ENCODE measurements at regions not wholly inside any gene's neighbourhood (a gene's known extent, or its start where the extent isn't known, plus 50 kb on each side); places are given as distances from the start of the nearest gene placed in this dataset.

DNA sequence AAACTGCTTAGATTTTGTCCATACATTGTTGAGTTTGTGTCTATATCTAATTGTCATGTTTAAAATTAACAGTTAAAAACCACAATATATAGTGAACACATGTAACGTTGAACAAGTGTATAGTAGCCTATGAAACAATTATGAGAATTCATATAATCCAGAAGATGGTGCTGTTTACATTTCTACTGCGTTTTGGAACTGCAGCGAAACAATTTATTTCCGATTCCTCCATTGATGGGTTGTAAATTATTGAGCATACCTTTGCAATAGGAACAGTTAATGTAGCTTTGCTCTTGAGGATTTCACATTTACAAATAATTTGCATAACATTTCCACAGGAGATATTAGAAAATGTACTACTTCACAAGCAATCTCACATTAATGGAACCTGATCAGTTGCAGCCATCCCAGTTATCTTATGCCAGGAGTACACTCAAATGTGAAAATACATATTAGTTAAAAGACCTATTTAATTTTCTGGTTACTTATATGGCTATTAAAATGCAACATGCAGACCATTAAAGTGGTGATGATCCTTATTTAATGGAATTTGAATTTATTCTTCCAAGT is 411.8 kb downstream of the CDH10 start (continued):
- TF ChIP-seq, protein P1, sequence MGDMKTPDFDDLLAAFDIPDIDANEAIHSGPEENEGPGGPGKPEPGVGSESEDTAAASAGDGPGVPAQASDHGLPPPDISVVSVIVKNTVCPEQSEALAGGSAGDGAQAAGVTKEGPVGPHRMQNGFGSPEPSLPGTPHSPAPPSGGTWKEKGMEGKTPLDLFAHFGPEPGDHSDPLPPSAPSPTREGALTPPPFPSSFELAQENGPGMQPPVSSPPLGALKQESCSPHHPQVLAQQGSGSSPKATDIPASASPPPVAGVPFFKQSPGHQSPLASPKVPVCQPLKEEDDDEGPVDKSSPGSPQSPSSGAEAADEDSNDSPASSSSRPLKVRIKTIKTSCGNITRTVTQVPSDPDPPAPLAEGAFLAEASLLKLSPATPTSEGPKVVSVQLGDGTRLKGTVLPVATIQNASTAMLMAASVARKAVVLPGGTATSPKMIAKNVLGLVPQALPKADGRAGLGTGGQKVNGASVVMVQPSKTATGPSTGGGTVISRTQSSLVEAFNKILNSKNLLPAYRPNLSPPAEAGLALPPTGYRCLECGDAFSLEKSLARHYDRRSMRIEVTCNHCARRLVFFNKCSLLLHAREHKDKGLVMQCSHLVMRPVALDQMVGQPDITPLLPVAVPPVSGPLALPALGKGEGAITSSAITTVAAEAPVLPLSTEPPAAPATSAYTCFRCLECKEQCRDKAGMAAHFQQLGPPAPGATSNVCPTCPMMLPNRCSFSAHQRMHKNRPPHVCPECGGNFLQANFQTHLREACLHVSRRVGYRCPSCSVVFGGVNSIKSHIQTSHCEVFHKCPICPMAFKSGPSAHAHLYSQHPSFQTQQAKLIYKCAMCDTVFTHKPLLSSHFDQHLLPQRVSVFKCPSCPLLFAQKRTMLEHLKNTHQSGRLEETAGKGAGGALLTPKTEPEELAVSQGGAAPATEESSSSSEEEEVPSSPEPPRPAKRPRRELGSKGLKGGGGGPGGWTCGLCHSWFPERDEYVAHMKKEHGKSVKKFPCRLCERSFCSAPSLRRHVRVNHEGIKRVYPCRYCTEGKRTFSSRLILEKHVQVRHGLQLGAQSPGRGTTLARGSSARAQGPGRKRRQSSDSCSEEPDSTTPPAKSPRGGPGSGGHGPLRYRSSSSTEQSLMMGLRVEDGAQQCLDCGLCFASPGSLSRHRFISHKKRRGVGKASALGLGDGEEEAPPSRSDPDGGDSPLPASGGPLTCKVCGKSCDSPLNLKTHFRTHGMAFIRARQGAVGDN (IDR thresholded peaks at IDR 0.05) = no peak
- TF ChIP-seq ZNF274 (IDR thresholded peaks at IDR 0.05; ENCODE audit: insufficient read depth, insufficient read length) = no peak
- TF ChIP-seq, protein P2, sequence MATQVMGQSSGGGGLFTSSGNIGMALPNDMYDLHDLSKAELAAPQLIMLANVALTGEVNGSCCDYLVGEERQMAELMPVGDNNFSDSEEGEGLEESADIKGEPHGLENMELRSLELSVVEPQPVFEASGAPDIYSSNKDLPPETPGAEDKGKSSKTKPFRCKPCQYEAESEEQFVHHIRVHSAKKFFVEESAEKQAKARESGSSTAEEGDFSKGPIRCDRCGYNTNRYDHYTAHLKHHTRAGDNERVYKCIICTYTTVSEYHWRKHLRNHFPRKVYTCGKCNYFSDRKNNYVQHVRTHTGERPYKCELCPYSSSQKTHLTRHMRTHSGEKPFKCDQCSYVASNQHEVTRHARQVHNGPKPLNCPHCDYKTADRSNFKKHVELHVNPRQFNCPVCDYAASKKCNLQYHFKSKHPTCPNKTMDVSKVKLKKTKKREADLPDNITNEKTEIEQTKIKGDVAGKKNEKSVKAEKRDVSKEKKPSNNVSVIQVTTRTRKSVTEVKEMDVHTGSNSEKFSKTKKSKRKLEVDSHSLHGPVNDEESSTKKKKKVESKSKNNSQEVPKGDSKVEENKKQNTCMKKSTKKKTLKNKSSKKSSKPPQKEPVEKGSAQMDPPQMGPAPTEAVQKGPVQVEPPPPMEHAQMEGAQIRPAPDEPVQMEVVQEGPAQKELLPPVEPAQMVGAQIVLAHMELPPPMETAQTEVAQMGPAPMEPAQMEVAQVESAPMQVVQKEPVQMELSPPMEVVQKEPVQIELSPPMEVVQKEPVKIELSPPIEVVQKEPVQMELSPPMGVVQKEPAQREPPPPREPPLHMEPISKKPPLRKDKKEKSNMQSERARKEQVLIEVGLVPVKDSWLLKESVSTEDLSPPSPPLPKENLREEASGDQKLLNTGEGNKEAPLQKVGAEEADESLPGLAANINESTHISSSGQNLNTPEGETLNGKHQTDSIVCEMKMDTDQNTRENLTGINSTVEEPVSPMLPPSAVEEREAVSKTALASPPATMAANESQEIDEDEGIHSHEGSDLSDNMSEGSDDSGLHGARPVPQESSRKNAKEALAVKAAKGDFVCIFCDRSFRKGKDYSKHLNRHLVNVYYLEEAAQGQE (IDR thresholded peaks at IDR 0.05; ENCODE audit: low read depth, low read length) = no peak

DNA sequence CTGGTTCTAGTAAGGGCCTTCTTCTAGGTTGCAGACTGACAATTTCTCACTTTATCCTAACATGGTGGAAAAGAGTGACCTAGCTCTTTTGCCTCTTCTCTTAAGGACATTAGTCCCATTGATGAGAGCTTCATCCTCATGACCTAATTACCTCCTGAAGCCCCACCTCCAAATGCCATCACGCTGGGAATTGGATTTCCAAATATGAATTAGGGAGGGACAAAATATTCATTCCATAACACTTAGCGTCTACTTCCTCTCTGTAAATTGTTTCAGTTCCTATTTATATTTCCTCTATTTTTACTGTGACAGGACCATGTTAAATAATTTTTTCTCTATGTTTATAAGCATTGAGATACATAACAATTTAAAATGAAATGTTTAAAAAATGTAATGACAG is 408.8 kb downstream of the CDH10 start:
- WGBS (ENCODE audit: insufficient coverage, insufficient replicate concordance, low lambda C conversion rate, missing lambda C conversion rate) = 0% methylated on average over 2 of the region's 2 CpGs
- Histone ChIP-seq H3K36me3 (ENCODE audit: control insufficient read depth in 2 of 2, insufficient read depth in 2 of 2, low read length in 1 of 2) (no peaks in the 10 kb centered on the region), H4K20me1 (ENCODE audit: control insufficient read depth, insufficient read depth) (no peaks in the 10 kb centered on the region), H3K27ac (ENCODE audit: control insufficient read depth, insufficient read depth) (no peak overlapping the region), H3K4me2 (ENCODE audit: control insufficient read depth, insufficient read depth) (no peak overlapping the region), H3K79me2 (ENCODE audit: control insufficient read depth, insufficient read depth, low read length) (no peaks in the 10 kb centered on the region), H3K4me3 (no peak overlapping the region), H3K27me3 (replicated peaks in 1 of 2; ENCODE audit: control insufficient read depth in 2 of 2, insufficient read depth in 2 of 2, low read length in 1 of 2) (no peaks in the 10 kb centered on the region), H3K9me3 (replicated peaks; ENCODE audit: control insufficient read depth, insufficient read depth, low read length) (no peaks in the 10 kb centered on the region), H2AFZ (ENCODE audit: control insufficient read depth, low read depth, low read length) (no peak overlapping the region), H3K4me1 (ENCODE audit: control insufficient read depth, insufficient read depth, low read length) (no peaks in the 10 kb centered on the region), H3K9ac (ENCODE audit: control insufficient read depth, insufficient read depth, low read length) (no peak overlapping the region)
- BruUV-seq (replicated peaks) = no TSS peak
- ChIA-PET POLR2A (interaction anchor here (0.5 kb wide), 1 partner anchor 1343 kb away, joined by 6 read pairs; no protein-coding TSS in a partner anchor), CTCF (no interaction called here), SMC1A (ENCODE audit: uncharacterized antibody, unreplicated experiment) (no interaction called here), RAD21 (ENCODE audit: unreplicated experiment) (no interaction called here)
- DNase-seq (ENCODE audit: low read depth, low spot score) = no peak
- no peak for ATAC-seq
- no peak for FAIRE-seq
- in situ Hi-C loops (cut with MboI) (no loop called here), intact Hi-C loops (cut with micrococcal nuclease; ENCODE audit: unreplicated experiment) (no loop called here)
- TF ChIP-seq NFYB (IDR thresholded peaks at IDR 0.05; ENCODE audit: insufficient read depth, low read depth, low read length) (no peak), MEF2A (IDR thresholded peaks at IDR 0.05; ENCODE audit: insufficient read depth, low read depth, low read length) (no peak)
- TF ChIP-seq, protein P3, sequence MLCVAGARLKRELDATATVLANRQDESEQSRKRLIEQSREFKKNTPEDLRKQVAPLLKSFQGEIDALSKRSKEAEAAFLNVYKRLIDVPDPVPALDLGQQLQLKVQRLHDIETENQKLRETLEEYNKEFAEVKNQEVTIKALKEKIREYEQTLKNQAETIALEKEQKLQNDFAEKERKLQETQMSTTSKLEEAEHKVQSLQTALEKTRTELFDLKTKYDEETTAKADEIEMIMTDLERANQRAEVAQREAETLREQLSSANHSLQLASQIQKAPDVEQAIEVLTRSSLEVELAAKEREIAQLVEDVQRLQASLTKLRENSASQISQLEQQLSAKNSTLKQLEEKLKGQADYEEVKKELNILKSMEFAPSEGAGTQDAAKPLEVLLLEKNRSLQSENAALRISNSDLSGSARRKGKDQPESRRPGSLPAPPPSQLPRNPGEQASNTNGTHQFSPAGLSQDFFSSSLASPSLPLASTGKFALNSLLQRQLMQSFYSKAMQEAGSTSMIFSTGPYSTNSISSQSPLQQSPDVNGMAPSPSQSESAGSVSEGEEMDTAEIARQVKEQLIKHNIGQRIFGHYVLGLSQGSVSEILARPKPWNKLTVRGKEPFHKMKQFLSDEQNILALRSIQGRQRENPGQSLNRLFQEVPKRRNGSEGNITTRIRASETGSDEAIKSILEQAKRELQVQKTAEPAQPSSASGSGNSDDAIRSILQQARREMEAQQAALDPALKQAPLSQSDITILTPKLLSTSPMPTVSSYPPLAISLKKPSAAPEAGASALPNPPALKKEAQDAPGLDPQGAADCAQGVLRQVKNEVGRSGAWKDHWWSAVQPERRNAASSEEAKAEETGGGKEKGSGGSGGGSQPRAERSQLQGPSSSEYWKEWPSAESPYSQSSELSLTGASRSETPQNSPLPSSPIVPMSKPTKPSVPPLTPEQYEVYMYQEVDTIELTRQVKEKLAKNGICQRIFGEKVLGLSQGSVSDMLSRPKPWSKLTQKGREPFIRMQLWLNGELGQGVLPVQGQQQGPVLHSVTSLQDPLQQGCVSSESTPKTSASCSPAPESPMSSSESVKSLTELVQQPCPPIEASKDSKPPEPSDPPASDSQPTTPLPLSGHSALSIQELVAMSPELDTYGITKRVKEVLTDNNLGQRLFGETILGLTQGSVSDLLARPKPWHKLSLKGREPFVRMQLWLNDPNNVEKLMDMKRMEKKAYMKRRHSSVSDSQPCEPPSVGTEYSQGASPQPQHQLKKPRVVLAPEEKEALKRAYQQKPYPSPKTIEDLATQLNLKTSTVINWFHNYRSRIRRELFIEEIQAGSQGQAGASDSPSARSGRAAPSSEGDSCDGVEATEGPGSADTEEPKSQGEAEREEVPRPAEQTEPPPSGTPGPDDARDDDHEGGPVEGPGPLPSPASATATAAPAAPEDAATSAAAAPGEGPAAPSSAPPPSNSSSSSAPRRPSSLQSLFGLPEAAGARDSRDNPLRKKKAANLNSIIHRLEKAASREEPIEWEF (IDR thresholded peaks at IDR 0.05; ENCODE audit: insufficient replicate concordance, low read depth, low read length) = no peak

Measured in GM12878 (cell line).